ENCODE measurements at regions not wholly inside any gene's neighbourhood (a gene's known extent, or its start where the extent isn't known, plus 50 kb on each side); places are given as distances from the start of the nearest gene placed in this dataset.
"Not testable (repeated sequence)": the region's sequence is repeated elsewhere in the genome, so short reads cannot be mapped to it uniquely, and the experiment has no call there.

DNA sequence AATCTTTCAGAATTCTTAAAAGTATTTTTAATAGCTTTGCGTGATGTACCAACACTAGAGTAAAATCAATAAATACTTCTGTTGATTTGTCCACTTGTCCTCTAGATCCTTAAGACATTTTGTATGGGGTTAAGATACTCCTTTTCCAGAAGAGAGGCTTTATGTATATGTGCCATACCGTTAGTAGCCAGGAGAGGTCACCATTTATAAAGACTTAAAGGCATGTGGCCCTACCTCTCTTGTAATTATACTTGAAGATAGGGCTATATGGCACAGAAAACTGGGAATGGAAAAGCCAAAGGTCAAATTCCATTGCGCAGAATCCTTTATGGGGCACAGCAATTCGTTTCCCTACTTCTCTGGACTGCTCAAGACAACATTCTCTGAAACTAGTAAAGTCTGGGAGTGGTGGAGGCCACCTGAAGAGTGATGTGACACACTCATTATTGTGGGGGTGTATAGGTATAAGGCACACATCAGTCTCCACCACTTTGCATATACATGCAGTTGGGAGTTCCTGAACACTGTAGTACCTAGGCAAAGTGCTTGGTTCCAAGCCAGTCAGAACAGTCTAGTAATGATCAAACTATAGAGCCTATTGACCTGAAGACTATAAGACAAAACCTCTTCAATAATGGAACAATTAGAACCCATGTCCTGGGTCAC is 140.1 kb upstream of the FBXL17 start:
- Mint-ChIP-seq H3K27me3 (ENCODE audit: low read depth) (no peaks in the 10 kb centered on the region), H3K36me3 (ENCODE audit: low read depth) (no peaks in the 10 kb centered on the region), H3K4me3 (no peak overlapping the region), H3K27ac (no peak overlapping the region), H3K9me3 (peaks cover 5% of the 10 kb centered on the region), H3K4me1 (ENCODE audit: low read depth) (peaks cover 2% of the 10 kb centered on the region)
- DNase-seq (ENCODE audit: low spot score): no peak

- no peak for DNase-seq (ENCODE audit: low spot score)
- H3K9me3 Mint-ChIP-seq: peaks cover under 1% of the 10 kb centered on the region
- H3K36me3 Mint-ChIP-seq (ENCODE audit: low read depth): no peaks in the 10 kb centered on the region
- H3K27me3 Mint-ChIP-seq (ENCODE audit: low read depth): no peaks in the 10 kb centered on the region
- peaks cover 2% of the 10 kb centered on the region for H3K4me1 Mint-ChIP-seq (ENCODE audit: low read depth)
- H3K4me3 Mint-ChIP-seq: no peak overlapping the region
- H3K27ac Mint-ChIP-seq: no peak overlapping the region
These were observed 139.3 kb upstream of the FBXL17 start for GRCh38 chr5:108521011-108521700.

DNA sequence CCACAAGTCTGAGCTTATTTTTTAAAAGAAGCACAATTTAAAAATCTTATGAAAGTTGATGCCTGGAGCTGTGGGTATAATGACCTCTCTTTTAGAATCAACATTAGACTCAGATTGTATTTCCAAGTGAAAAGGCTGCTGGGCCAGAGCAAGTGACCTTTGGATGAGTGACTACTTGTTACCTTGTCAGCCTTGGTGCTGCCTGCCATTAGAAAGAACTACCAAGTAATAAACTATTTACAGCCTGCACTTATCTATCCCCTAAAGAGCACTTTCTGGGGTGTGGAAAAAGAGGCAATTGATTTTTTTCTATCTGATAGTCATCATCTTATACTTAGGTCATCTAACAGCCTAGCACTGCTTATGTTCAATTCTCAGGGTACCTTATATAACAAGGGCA is 134.9 kb upstream of the FBXL17 start:
- peaks cover 2% of the 10 kb centered on the region for H3K4me1 Mint-ChIP-seq (ENCODE audit: low read depth)
- H3K9me3 Mint-ChIP-seq: no peaks in the 10 kb centered on the region
- no peak for DNase-seq (ENCODE audit: low spot score)
- H3K36me3 Mint-ChIP-seq (ENCODE audit: low read depth): no peaks in the 10 kb centered on the region
- H3K4me3 Mint-ChIP-seq: no peak overlapping the region
- peaks cover 3% of the 10 kb centered on the region for H3K27me3 Mint-ChIP-seq (ENCODE audit: low read depth)
- H3K27ac Mint-ChIP-seq: no peak overlapping the region

DNA sequence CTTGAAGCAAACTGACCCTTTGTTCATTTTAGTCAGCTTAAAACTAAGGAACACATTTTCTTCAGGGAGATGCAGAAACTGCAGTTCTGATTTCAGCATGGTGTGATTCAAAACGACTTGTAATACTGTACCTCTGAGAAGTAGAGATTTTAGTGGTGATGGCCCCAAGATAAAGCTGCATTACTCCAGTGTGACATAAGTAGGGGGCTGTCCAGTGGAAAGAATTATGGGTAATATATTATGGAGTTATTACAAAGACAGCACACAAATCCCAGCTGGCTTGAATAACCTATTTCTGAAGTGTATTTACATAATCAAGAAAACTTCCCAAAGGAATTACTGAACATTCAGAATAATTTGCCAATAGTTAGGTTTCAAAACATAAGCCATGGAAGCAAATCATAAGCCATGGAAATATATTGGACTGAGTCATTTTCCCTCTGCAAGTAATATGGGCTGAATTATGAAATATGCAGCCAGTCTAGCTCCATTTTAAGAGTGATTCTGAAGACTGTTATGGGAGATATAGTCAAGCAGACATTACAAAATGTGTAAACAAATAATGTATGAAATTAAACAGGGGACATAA is 133.7 kb upstream of the FBXL17 start:
- no peaks in the 10 kb centered on the region for H3K36me3 Mint-ChIP-seq (ENCODE audit: low read depth)
- no peak overlapping the region for H3K4me3 Mint-ChIP-seq
- H3K27me3 Mint-ChIP-seq (ENCODE audit: low read depth): peaks cover 3% of the 10 kb centered on the region
- H3K4me1 Mint-ChIP-seq (ENCODE audit: low read depth): no peaks in the 10 kb centered on the region
- DNase-seq (ENCODE audit: low spot score): no peak
- H3K27ac Mint-ChIP-seq: no peak overlapping the region
- no peaks in the 10 kb centered on the region for H3K9me3 Mint-ChIP-seq

GRCh38 chr5:108508979-108509378 is 127.1 kb upstream of the FBXL17 start:
- Mint-ChIP-seq H3K9me3 (no peaks in the 10 kb centered on the region), H3K27ac (no peak overlapping the region), H3K27me3 (ENCODE audit: low read depth) (peaks cover 3% of the 10 kb centered on the region), H3K4me1 (ENCODE audit: low read depth) (no peaks in the 10 kb centered on the region), H3K36me3 (ENCODE audit: low read depth) (no peaks in the 10 kb centered on the region), H3K4me3 (no peak overlapping the region)
- no peak for DNase-seq (ENCODE audit: low spot score)

DNA sequence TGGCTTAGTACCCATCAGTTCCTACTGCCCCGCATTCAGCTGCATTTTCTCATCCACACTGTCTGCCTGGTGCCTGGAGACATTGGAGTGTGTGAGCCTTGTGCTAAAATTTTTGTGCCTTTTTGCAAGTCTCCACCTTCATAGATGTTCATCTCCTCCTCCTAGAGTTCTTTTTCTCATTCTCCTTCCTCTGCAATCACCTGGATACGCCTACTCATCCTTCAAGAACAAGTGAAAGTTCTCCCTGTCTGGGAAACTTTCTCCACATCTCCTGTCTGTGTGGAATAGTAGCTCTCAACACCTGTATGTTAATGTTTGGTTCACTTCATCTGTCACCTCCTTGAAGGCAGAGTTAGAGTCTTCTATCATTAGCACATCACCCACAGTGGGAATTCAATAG is 125.7 kb upstream of the FBXL17 start:
- DNase-seq (ENCODE audit: low spot score): no peak
- H3K27ac Mint-ChIP-seq: no peak overlapping the region
- no peaks in the 10 kb centered on the region for H3K9me3 Mint-ChIP-seq
- H3K36me3 Mint-ChIP-seq (ENCODE audit: low read depth): no peaks in the 10 kb centered on the region
- no peaks in the 10 kb centered on the region for H3K4me1 Mint-ChIP-seq (ENCODE audit: low read depth)
- peaks cover 3% of the 10 kb centered on the region for H3K27me3 Mint-ChIP-seq (ENCODE audit: low read depth)
- H3K4me3 Mint-ChIP-seq: no peak overlapping the region

DNA sequence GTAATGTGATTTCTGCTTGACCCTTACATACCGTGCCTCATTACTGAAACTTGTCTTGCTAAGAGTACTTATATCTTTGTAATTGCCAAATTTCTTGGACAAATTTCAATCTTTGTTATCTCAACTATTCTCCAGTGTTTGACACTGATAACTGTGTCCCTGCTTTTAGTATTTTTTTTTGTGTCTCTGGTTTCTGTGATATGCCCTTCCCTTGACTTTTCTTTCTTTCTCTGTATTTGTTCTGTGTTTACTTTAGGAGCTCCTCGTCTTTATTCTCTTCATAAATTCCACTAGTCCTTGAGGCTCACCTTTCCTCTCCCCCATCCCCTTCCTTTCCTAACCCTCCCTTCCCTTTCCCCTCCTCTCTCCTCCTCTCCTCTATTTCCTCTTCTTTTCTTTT is 123.7 kb upstream of the FBXL17 start:
- Mint-ChIP-seq H3K9me3 (no peaks in the 10 kb centered on the region), H3K36me3 (ENCODE audit: low read depth) (no peaks in the 10 kb centered on the region), H3K4me1 (ENCODE audit: low read depth) (no peaks in the 10 kb centered on the region), H3K27ac (no peak overlapping the region), H3K27me3 (ENCODE audit: low read depth) (no peaks in the 10 kb centered on the region), H3K4me3 (no peak overlapping the region)
- no peak for DNase-seq (ENCODE audit: low spot score)

- H3K36me3 Mint-ChIP-seq (ENCODE audit: low read depth): no peaks in the 10 kb centered on the region
- DNase-seq (ENCODE audit: low spot score): no peak
- no peaks in the 10 kb centered on the region for H3K4me1 Mint-ChIP-seq (ENCODE audit: low read depth)
- no peak overlapping the region for H3K27ac Mint-ChIP-seq
- H3K9me3 Mint-ChIP-seq: no peaks in the 10 kb centered on the region
- no peak overlapping the region for H3K4me3 Mint-ChIP-seq
- no peaks in the 10 kb centered on the region for H3K27me3 Mint-ChIP-seq (ENCODE audit: low read depth)
These were observed 123.1 kb upstream of the FBXL17 start for GRCh38 chr5:108504974-108505373.

- Mint-ChIP-seq H3K27ac (no peak overlapping the region), H3K9me3 (no peaks in the 10 kb centered on the region), H3K4me3 (no peak overlapping the region), H3K27me3 (ENCODE audit: low read depth) (no peaks in the 10 kb centered on the region), H3K36me3 (ENCODE audit: low read depth) (no peaks in the 10 kb centered on the region), H3K4me1 (ENCODE audit: low read depth) (no peaks in the 10 kb centered on the region)
- no peak for DNase-seq (ENCODE audit: low spot score)
These were observed 122.1 kb upstream of the FBXL17 start for GRCh38 chr5:108503986-108504385.

DNA sequence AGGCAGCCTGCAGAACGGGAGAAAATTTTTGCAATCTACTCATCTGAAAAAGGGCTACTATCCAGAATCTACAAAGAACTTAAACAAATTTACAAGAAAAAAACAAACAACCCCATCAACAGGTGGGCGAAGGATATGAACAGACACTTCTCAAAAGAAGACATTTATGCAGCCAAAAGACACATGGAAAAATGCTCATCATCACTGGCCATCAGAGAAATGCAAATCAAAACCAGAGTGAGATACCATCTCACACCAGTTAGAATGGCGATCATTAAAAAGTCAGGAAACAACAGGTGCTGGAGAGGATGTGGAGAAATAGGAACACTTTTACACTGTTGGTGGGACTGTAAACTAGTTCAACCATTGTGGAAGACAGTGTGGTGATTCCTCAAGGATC is 113.7 kb upstream of the FBXL17 start:
- not testable (repeated sequence) for H3K4me3 Mint-ChIP-seq; H3K4me1 Mint-ChIP-seq (ENCODE audit: low read depth)

DNA sequence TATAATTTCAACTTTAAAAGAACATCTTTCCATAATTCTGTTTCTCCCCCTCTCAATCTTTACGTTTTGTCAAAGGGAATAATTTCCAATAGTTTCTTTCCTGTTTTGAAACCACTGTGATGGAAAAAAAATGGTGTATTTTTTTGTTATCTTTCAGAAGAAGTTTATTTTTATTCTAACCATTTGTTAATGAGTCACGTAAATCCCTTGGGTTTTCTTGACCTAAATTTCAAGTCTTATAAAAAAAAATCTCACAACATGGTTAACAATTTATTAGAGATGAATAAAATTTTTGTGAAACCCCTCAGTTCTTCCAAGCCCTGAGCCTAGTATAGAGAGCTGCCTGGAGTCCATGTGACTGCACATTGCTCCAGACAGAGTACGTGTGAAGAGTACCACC is 106.1 kb upstream of the FBXL17 start:
- DNase-seq (ENCODE audit: low spot score): no peak
- no peaks in the 10 kb centered on the region for H3K4me1 Mint-ChIP-seq (ENCODE audit: low read depth)
- no peaks in the 10 kb centered on the region for H3K36me3 Mint-ChIP-seq (ENCODE audit: low read depth)
- H3K9me3 Mint-ChIP-seq: no peaks in the 10 kb centered on the region
- no peak overlapping the region for H3K4me3 Mint-ChIP-seq
- H3K27me3 Mint-ChIP-seq (ENCODE audit: low read depth): no peaks in the 10 kb centered on the region
- no peak overlapping the region for H3K27ac Mint-ChIP-seq

More for the DNA sequence above, 113.7 kb upstream of the FBXL17 start:
- not testable (repeated sequence) for H3K36me3 Mint-ChIP-seq (ENCODE audit: low read depth); DNase-seq (ENCODE audit: low spot score); H3K27me3 Mint-ChIP-seq (ENCODE audit: low read depth); H3K9me3 Mint-ChIP-seq; H3K27ac Mint-ChIP-seq

GRCh38 chr5:108484035-108484434 is 102.1 kb upstream of the FBXL17 start:
- DNase-seq (ENCODE audit: low spot score): no peak
- Mint-ChIP-seq H3K36me3 (ENCODE audit: low read depth) (no peaks in the 10 kb centered on the region), H3K9me3 (no peaks in the 10 kb centered on the region), H3K4me1 (ENCODE audit: low read depth) (no peaks in the 10 kb centered on the region), H3K4me3 (no peak overlapping the region), H3K27ac (no peak overlapping the region), H3K27me3 (ENCODE audit: low read depth) (peaks cover 5% of the 10 kb centered on the region)

- DNase-seq (ENCODE audit: low spot score): no peak
- H3K4me3 Mint-ChIP-seq: no peak overlapping the region
- no peaks in the 10 kb centered on the region for H3K9me3 Mint-ChIP-seq
- H3K4me1 Mint-ChIP-seq (ENCODE audit: low read depth): no peaks in the 10 kb centered on the region
- H3K27me3 Mint-ChIP-seq (ENCODE audit: low read depth): peaks cover 5% of the 10 kb centered on the region
- no peaks in the 10 kb centered on the region for H3K36me3 Mint-ChIP-seq (ENCODE audit: low read depth)
- no peak overlapping the region for H3K27ac Mint-ChIP-seq
These were observed 99.5 kb upstream of the FBXL17 start for GRCh38 chr5:108481355-108481931.

DNA sequence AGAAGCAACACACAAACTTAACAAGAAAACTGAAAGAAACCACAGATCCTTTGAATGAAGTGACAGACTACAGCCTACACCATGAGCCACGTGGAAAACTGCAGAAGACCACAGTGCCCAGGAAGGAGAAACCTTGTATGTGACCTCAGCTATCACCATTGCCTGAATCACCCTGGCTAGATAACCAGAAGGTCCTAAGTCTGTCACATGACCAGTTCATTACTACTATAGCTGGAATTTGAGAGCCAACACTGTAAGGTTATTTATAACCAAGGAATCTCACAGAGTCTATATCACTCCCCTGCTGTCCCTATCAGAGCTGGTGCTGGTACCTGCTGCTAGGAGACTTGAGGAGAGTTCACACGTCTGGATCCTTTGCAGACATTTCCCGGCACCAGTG is 90.3 kb upstream of the FBXL17 start:
- Mint-ChIP-seq H3K27ac (no peak overlapping the region), H3K27me3 (ENCODE audit: low read depth) (no peaks in the 10 kb centered on the region), H3K4me1 (ENCODE audit: low read depth) (no peaks in the 10 kb centered on the region), H3K9me3 (no peaks in the 10 kb centered on the region), H3K36me3 (ENCODE audit: low read depth) (no peaks in the 10 kb centered on the region), H3K4me3 (no peak overlapping the region)
- DNase-seq (ENCODE audit: low spot score): no peak
